ENCODE measurements at regions not wholly inside any gene's neighbourhood (a gene's known extent, or its start where the extent isn't known, plus 50 kb on each side); places are given as distances from the start of the nearest gene placed in this dataset.
"Not testable (repeated sequence)": the region's sequence is repeated elsewhere in the genome, so short reads cannot be mapped to it uniquely, and the experiment has no call there.

GRCh38 chr10:64033711-64034110 lies 512.5 kb downstream of the REEP3 start:
- DNase-seq (ENCODE audit: low read depth): no peak

- DNase-seq (ENCODE audit: low read depth): no peak
Observed at GRCh38 chr10:64036321-64036930, 515.2 kb downstream of the REEP3 start.

- no peak for DNase-seq (ENCODE audit: low read depth)
Observed at GRCh38 chr10:64037071-64037661, 516.0 kb downstream of the REEP3 start.

- no peak for DNase-seq (ENCODE audit: low read depth)
Observed at GRCh38 chr10:64038107-64038506, 516.9 kb downstream of the REEP3 start.

- DNase-seq (ENCODE audit: low read depth): no peak
Observed at GRCh38 chr10:64039198-64039597, 518.0 kb downstream of the REEP3 start.

GRCh38 chr10:64040781-64041180 lies 519.6 kb downstream of the REEP3 start:
- DNase-seq (ENCODE audit: low read depth): no peak

GRCh38 chr10:64041185-64041988 lies 520.2 kb downstream of the REEP3 start:
- DNase-seq (ENCODE audit: low read depth): peak; percentile 66

- no peak for DNase-seq (ENCODE audit: low read depth)
Observed at GRCh38 chr10:64041989-64042490, 520.8 kb downstream of the REEP3 start.

GRCh38 chr10:64044098-64044497 lies 522.9 kb downstream of the REEP3 start:
- no peak for DNase-seq (ENCODE audit: low read depth)

GRCh38 chr10:64044957-64045632 lies 523.9 kb downstream of the REEP3 start:
- DNase-seq (ENCODE audit: low read depth): not testable (repeated sequence)

- no peak for DNase-seq (ENCODE audit: low read depth)
Observed at GRCh38 chr10:64054392-64054791, 533.2 kb downstream of the REEP3 start.

- no peak for DNase-seq (ENCODE audit: low read depth)
Observed at GRCh38 chr10:64059884-64060283, 538.7 kb downstream of the REEP3 start.

GRCh38 chr10:64060389-64060788 lies 539.2 kb downstream of the REEP3 start:
- DNase-seq (ENCODE audit: low read depth): no peak

- no peak for DNase-seq (ENCODE audit: low read depth)
Observed at GRCh38 chr10:64062793-64063192, 541.6 kb downstream of the REEP3 start.

- no peak for DNase-seq (ENCODE audit: low read depth)
Observed at GRCh38 chr10:64067009-64067606, 545.9 kb downstream of the REEP3 start.

GRCh38 chr10:64067859-64068258 lies 546.7 kb downstream of the REEP3 start:
- DNase-seq (ENCODE audit: low read depth): no peak

GRCh38 chr10:64070241-64070640 lies 549.0 kb downstream of the REEP3 start:
- DNase-seq (ENCODE audit: low read depth): no peak

GRCh38 chr10:64071218-64071617 lies 550.0 kb downstream of the REEP3 start:
- no peak for DNase-seq (ENCODE audit: low read depth)

- no peak for DNase-seq (ENCODE audit: low read depth)
Observed at GRCh38 chr10:64075604-64076003, 554.4 kb downstream of the REEP3 start.

- DNase-seq (ENCODE audit: low read depth): no peak
Observed at GRCh38 chr10:64076322-64076940, 555.2 kb downstream of the REEP3 start.

GRCh38 chr10:64079341-64079740 lies 558.1 kb downstream of the REEP3 start:
- DNase-seq (ENCODE audit: low read depth): no peak

- no peak for DNase-seq (ENCODE audit: low read depth)
Observed at GRCh38 chr10:64080071-64080470, 558.9 kb downstream of the REEP3 start.

Measured in fibroblast of the conjunctiva (primary cell).